AG09319 (cell line): ENCODE measurements at regions not wholly inside any gene's neighbourhood (a gene's known extent, or its start where the extent isn't known, plus 50 kb on each side); places are given as distances from the start of the nearest gene placed in this dataset.

Source experiments
- DNase-seq: peaks from one replicate; pipeline ENCODE4 v3.0.0-alpha.2; 2010; ENCODE audit warnings: low read depth; ENCODE audit errors: extremely low read depth
- TF ChIP-seq, protein P1 (sequence below): IDR thresholded peaks from 2 replicates; pipeline ENCODE4 v1.5.1; 2011; ENCODE audit warnings: low read depth, mild to moderate bottlenecking, inconsistent platforms, low read length, moderate library complexity

DNA sequence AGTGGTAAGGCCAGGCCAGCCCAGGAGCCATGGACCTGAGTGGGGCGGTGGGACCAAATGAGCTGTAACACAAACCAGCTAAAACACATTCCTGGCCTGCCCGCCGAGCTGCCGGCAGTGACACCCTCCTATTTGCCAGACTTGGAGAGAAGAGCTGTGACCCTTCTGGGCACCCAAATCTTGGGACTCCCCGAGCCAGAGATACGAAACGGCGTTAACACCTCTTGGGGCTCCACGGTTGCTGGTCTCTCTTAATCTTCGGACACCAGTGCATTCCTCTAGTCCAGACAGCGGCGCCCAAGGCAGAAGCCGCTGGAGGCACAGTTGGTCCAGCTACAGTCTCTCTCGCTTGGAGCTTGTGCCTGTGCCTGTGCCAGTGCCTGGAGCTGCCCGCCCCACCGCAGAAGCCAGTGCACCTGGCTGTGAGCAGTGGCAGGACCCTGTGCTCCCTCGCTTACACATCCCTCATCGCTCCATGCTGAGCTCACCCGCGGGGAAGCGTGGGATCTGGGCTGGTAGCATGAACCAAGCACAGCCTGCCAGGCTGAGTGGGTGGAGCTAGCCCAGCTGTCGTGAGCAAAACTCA is 147.2 kb upstream of the KLHL1 start:
- TF ChIP-seq, protein P1, sequence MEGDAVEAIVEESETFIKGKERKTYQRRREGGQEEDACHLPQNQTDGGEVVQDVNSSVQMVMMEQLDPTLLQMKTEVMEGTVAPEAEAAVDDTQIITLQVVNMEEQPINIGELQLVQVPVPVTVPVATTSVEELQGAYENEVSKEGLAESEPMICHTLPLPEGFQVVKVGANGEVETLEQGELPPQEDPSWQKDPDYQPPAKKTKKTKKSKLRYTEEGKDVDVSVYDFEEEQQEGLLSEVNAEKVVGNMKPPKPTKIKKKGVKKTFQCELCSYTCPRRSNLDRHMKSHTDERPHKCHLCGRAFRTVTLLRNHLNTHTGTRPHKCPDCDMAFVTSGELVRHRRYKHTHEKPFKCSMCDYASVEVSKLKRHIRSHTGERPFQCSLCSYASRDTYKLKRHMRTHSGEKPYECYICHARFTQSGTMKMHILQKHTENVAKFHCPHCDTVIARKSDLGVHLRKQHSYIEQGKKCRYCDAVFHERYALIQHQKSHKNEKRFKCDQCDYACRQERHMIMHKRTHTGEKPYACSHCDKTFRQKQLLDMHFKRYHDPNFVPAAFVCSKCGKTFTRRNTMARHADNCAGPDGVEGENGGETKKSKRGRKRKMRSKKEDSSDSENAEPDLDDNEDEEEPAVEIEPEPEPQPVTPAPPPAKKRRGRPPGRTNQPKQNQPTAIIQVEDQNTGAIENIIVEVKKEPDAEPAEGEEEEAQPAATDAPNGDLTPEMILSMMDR = no peak
- no peak for DNase-seq

DNA sequence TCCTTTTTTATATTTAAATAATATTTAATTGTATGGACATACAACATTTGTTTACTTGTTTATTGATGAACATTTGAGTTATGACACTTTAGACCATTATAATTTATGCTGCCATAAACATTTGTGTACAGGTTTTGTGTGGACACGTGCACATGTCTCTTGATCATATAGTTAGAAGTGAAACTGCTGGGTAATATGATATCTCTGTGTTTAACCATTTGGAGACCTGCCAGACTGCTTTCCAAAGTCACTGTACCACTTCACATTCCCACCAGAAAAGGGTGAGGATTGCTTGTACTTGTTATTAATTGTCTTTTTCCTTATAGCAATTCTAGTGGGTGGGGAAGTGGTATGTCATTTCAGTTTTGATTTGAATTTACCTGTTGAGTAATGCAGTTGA is 145.6 kb upstream of the KLHL1 start:
- no peak for DNase-seq
- TF ChIP-seq, protein P1 = no peak

DNA sequence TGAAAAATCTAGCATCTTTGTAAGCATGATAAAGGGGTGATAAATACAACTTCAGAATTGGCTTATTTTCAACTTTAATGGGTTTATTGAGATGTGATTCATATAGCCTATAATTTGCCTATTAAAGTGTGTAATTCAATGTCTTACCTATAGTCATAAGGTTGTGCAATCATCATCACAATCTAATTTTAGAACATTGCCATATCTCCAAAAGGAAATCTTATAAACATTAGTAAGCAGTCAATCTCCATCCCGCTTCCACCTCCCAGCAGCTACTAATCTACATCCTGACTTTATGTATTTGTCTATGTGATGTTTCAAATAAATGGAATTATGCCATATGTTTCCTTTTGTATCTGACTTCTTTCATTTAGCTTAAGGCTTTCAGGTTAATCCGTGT is 145.2 kb upstream of the KLHL1 start:
- TF ChIP-seq, protein P1 = no peak
- DNase-seq = no peak

DNA sequence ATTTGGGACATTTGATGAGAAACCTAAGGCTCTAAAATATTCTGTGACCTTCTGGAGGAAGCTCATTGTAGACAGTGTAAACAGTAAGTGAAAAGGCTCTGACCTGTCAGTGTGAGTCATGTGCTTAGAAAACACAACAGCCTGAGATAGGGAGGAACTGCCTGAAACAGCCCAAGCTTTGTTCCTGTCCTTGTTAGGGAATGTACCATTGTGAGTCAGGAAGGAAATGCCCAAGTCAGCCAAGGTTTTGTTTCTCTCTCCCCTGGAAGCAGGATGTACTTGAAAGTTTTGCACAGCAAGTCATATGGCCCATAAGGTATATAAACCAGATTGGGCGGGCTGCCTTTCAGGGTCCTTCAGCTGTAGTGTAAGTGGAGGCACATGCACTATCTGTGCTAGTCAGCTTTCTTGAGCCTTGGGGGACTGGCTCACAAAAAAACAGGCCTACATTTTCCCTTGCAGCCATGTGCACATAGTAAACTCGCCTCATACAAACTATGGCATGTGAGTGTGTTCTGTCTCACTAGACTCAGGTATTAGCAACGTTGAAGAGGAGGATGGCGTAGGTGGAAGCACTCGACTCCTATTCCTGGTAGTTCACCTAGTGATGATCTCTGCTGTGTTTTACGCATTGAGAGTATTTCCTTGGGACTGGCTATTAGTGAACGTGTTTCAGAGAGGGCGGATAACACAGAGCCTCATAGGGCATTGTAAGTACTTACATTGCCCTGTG is 141.2 kb upstream of the KLHL1 start:
- TF ChIP-seq, protein P1 = no peak
- no peak for DNase-seq

DNA sequence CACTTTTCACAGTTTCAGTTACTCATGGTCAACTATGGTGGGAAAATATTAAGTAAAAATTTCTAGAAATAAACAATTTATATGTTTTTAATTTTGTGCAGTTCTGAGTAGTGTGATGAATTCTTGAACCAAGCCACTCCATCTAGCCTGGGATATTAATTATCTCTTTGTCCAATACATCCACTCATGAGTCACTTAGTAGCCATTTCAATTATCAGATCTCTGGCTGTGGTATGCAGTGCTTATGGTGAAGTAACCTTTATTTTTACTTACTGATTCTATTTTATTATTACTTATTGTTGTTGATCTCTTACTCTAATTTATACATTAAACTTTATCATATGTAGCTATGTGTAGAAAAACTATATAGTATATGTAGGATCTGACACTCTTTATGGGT is 128.9 kb upstream of the KLHL1 start:
- TF ChIP-seq, protein P1 = no peak
- DNase-seq = no peak

DNA sequence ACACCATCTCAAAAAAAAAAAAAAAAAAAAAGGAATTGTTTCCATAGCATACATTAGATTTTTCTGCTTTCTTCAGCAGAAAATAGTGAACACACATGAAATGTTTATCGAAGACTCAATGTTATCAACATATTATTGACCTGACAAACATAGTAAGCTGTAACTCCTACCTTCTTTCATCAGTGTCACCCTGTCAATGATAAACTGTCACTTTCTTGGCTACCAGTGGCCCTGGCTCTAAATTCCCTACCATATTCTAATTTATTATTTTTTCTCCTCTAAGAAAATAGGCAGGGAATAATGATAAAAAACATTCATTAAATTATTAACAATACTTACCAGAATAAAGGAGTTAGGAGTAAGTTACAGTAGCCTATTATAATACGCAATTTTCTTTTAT is 127.3 kb upstream of the KLHL1 start:
- DNase-seq = no peak
- TF ChIP-seq, protein P1 = no peak

DNA sequence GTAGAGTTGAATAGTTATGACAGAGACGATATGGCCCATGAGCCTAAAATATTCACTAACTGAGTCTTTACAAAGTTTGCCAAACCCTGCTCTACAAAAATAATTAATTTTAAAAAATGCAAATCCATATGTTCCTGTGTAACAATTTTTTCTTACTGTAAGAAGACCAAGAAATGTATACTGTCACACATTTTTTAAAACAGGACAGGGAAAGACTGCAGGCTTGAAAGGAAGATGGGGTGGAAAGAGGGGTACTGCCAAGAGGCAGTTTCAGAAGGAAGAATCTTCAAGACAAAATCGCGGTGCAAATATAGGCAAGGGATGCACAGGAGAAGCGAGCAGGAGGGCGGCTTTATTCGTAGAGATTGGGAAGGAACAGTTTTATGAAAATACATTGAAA is 115.7 kb upstream of the KLHL1 start:
- TF ChIP-seq, protein P1 = no peak
- no peak for DNase-seq
